Common myeloid progenitor, CD34-positive (primary cell): ENCODE measurements at regions not wholly inside any gene's neighbourhood (a gene's known extent, or its start where the extent isn't known, plus 50 kb on each side); places are given as distances from the start of the nearest gene placed in this dataset.

Experiments used
- CTCF ChIA-PET: fragments of 350-600 bp; sonication (Branson Sonifier 250); formaldehyde crosslinking; loops from one replicate; lab custom pipeline; 2021; ENCODE audit warnings: antibody characterized with exemption; lab: Charles Lee
- POLR2A ChIA-PET: fragments of 350-600 bp; sonication (Branson Sonifier 250); formaldehyde crosslinking; loops from one replicate; lab custom pipeline; 2021; ENCODE audit warnings: antibody characterized with exemption; lab: Charles Lee
- DNase-seq, 3 donors: peaks; one replicate each; pipeline versions ENCODE4 v3.0.0 to v3.0.0-alpha.2; 2013
- H3K27ac ChIP-seq, 2 experiments: 1 replicate in 1 of 2; 2 replicates in 1 of 2; pipeline ENCODE4 v1.7.0; 2013; ENCODE audit warnings: inconsistent platforms in 2 of 2, low read length in 2 of 2, mild to moderate bottlenecking in 2 of 2, low read depth in 1 of 2, moderate library complexity in 1 of 2; ENCODE audit not compliant: severe bottlenecking in 2 of 2, insufficient read depth in 1 of 2, poor library complexity in 1 of 2
- H3K27me3 ChIP-seq, 5 experiments: replicated peaks in 2 of 5; 1 replicate in 3 of 5; 2 replicates in 2 of 5; pipeline versions ENCODE4 v1.6.1 to v1.7.0; 2013; ENCODE audit warnings: low read length in 4 of 5, mild to moderate bottlenecking in 2 of 5, moderate library complexity in 2 of 5, inconsistent platforms in 1 of 5; ENCODE audit not compliant: insufficient read depth in 5 of 5, control insufficient read depth in 4 of 5
- H3K36me3 ChIP-seq, 4 experiments: 1 replicate in 2 of 4; 2 replicates in 2 of 4; pipeline versions ENCODE4 v1.6.1 to v1.7.0; 2013; ENCODE audit warnings: low read length in 3 of 4, control low read depth in 1 of 4, mild to moderate bottlenecking in 1 of 4; ENCODE audit not compliant: control insufficient read depth in 4 of 4, insufficient read depth in 4 of 4
- H3K4me1 ChIP-seq, 4 experiments: 1 replicate in 3 of 4; 2 replicates in 1 of 4; pipeline versions ENCODE4 v1.6.1 to v1.7.1; 2013; ENCODE audit warnings: low read length in 3 of 4, mild to moderate bottlenecking in 3 of 4, control low read depth in 1 of 4, inconsistent platforms in 1 of 4, moderate library complexity in 1 of 4; ENCODE audit not compliant: control insufficient read depth in 4 of 4, insufficient read depth in 4 of 4; ENCODE audit errors: control extremely low read depth in 1 of 4
- H3K4me3 ChIP-seq, 7 experiments: 1 replicate in 4 of 7; 2 replicates in 3 of 7; pipeline versions ENCODE4 v1.5.1 to v1.7.0; 2013; ENCODE audit warnings: mild to moderate bottlenecking in 7 of 7, low read length in 6 of 7, moderate library complexity in 6 of 7, inconsistent platforms in 2 of 7, low read depth in 2 of 7, control low read depth in 1 of 7; ENCODE audit not compliant: insufficient read depth in 4 of 7, control insufficient read depth in 1 of 7; ENCODE audit errors: extremely low read depth in 1 of 7
- H3K9me3 ChIP-seq, 5 experiments: 1 replicate in 4 of 5; 2 replicates in 1 of 5; pipeline versions ENCODE4 v1.6.1 to v1.7.1; 2013; ENCODE audit warnings: low read length in 4 of 5, mild to moderate bottlenecking in 2 of 5, inconsistent platforms in 1 of 5, low read depth in 1 of 5, moderate library complexity in 1 of 5; ENCODE audit not compliant: control insufficient read depth in 4 of 5, insufficient read depth in 2 of 5; ENCODE audit errors: control extremely low read depth in 1 of 5
- WGBS: methylation state at CpG from one replicate; pipeline ENCODE4 v1.1.5; 2013; ENCODE audit not compliant: insufficient coverage; 5-methylcytosine and 5-hydroxymethylcytosine counted together

DNA sequence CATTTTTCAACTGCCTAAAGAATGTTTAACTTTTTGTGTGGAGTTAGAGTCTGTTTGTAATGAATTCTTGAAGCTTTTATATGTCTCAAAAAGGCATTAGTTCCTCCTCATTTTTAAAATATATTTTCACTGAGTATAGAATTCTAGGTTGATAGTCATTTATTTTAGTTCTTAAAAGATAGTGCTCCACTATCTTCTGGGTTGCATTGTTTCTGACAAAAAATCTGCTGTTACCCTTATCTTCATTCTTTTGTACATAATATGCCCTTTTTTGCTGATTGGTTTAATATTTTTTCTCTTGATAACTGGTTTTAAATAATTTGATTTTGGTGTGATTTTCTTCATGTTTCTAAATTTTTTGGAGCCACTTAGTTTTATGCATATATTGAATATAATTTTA lies 754.7 kb upstream of the GYPC start:
- ChIA-PET CTCF (no interaction called here), POLR2A (no interaction called here)
- no peak for DNase-seq
- Histone ChIP-seq H3K36me3 (no peaks in the 10 kb centered on the region), H3K4me1 (no peaks in the 10 kb centered on the region), H3K4me3 (no peak overlapping the region), H3K9me3 (peaks cover 0 to 4% (median 0%) of the 10 kb centered on the region in 5 experiments), H3K27ac (no peak overlapping the region), H3K27me3 (no peaks in the 10 kb centered on the region)

- ChIA-PET CTCF (no interaction called here), POLR2A (no interaction called here)
- 93% methylated on average over 4 of the region's 7 CpGs for WGBS
- no peaks in the 10 kb centered on the region for H3K36me3 ChIP-seq
- no peak overlapping the region for H3K4me3 ChIP-seq
- DNase-seq, result no peak
- H3K9me3 ChIP-seq, result no peaks in the 10 kb centered on the region
- no peak overlapping the region for H3K27ac ChIP-seq
- no peaks in the 10 kb centered on the region for H3K4me1 ChIP-seq
- H3K27me3 ChIP-seq, result no peaks in the 10 kb centered on the region
These were observed 729.9 kb upstream of the GYPC start for GRCh38 chr2:125925891-125926546.

DNA sequence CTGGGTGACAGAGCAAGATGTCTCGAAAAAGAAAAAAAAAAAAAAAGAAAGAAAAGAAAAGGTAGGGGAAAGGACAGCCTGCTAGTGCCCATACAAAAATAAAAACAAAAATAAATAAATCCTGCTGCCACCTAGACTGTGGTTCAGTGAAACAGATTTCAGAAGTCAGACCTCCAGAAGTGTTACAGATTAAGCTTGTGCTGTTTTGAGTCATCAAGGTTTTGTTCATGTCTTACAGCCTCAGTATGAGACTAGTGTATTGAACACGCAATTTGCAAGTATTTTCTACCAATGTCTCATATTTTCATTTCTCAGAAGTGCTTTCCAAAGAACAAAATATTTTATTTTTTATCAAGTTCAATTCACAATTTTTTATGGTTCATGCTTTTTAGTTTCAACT lies 720.4 kb upstream of the GYPC start:
- no peak for DNase-seq
- ChIA-PET POLR2A (no interaction called here), CTCF (no interaction called here)

GRCh38 chr2:125942585-125943424 lies 713.2 kb upstream of the GYPC start:
- WGBS, result 92% methylated on average over 23 of the region's 23 CpGs
- no peak for DNase-seq
- Histone ChIP-seq H3K9me3 (peaks cover 1 to 12% (median 4%) of the 10 kb centered on the region in 5 experiments), H3K4me3 (no peak overlapping the region), H3K36me3 (no peaks in the 10 kb centered on the region), H3K27me3 (no peaks in the 10 kb centered on the region), H3K4me1 (no peaks in the 10 kb centered on the region), H3K27ac (no peak overlapping the region)
- CTCF ChIA-PET, result no interaction called here
- POLR2A ChIA-PET, result no interaction called here

More for the DNA sequence above, 720.4 kb upstream of the GYPC start:
- H3K4me1 ChIP-seq, result no peaks in the 10 kb centered on the region
- H3K36me3 ChIP-seq, result no peaks in the 10 kb centered on the region
- H3K4me3 ChIP-seq, result no peak overlapping the region
- H3K27ac ChIP-seq, result no peak overlapping the region
- H3K27me3 ChIP-seq, result no peaks in the 10 kb centered on the region
- WGBS, result no CpG with 5 or more reads among the region's 2 CpGs
- H3K9me3 ChIP-seq, result no peaks in the 10 kb centered on the region

GRCh38 chr2:125959047-125959446 lies 696.9 kb upstream of the GYPC start:
- DNase-seq, result no peak
- ChIA-PET POLR2A (no interaction called here), CTCF (no interaction called here)
- Histone ChIP-seq H3K27me3 (no peaks in the 10 kb centered on the region), H3K4me1 (no peaks in the 10 kb centered on the region), H3K4me3 (no peak overlapping the region), H3K36me3 (no peaks in the 10 kb centered on the region), H3K9me3 (no peaks in the 10 kb centered on the region), H3K27ac (no peak overlapping the region)
- WGBS, result no CpG with 5 or more reads among the region's 4 CpGs

- no peak for DNase-seq
- no peak overlapping the region for H3K4me3 ChIP-seq
- no peaks in the 10 kb centered on the region for H3K9me3 ChIP-seq
- ChIA-PET POLR2A (no interaction called here), CTCF (no interaction called here)
- no peaks in the 10 kb centered on the region for H3K27me3 ChIP-seq
- H3K27ac ChIP-seq, result no peak overlapping the region
- H3K4me1 ChIP-seq, result no peaks in the 10 kb centered on the region
- H3K36me3 ChIP-seq, result no peaks in the 10 kb centered on the region
- WGBS, result 50% methylated on average over 1 of the region's 1 CpG
These were observed 694.2 kb upstream of the GYPC start for GRCh38 chr2:125961739-125962138.

DNA sequence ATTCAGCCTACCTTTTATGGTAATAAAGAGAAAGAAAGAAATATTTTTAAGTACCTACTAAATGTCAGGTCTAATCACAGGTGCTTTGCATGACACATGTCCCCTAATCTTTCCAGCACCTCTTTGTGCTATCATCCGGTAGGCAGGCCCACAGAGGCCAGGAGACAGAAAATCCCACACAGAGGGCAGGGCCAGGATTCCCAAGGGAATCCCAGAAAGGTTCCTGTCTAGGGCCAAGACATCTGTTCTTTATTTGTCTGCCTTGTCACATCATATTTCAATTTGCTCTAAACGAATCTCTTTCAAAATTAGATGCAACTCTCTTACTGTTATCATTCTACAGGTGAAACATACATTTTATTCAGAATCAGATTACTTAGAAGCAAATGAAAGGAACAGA lies 676.1 kb upstream of the GYPC start:
- DNase-seq, result no peak
- Histone ChIP-seq H3K36me3 (no peaks in the 10 kb centered on the region), H3K4me1 (no peaks in the 10 kb centered on the region), H3K27ac (no peak overlapping the region), H3K9me3 (no peaks in the 10 kb centered on the region), H3K4me3 (no peak overlapping the region), H3K27me3 (peaks cover 0 to 2% (median 0%) of the 10 kb centered on the region in 5 experiments)
- POLR2A ChIA-PET, result no interaction called here
- WGBS, result 74% methylated on average over 2 of the region's 2 CpGs
- CTCF ChIA-PET, result no interaction called here
